ENCODE measurements at regions not wholly inside any gene's neighbourhood (a gene's known extent, or its start where the extent isn't known, plus 50 kb on each side); places are given as distances from the start of the nearest gene placed in this dataset.
"Not testable (repeated sequence)": the region's sequence is repeated elsewhere in the genome, so short reads cannot be mapped to it uniquely, and the experiment has no call there.

GRCh38 chr1:58836408-58836807 is 52.6 kb upstream of the JUN start:
- H3K27ac ChIP-seq (ENCODE audit: low read depth, low read length), result no peak overlapping the region
- 47 to 79% (median 52%) methylated on average over 3 of the region's 3 CpGs for WGBS, 3 donors

GRCh38 chr1:58837886-58838285 is 54.0 kb upstream of the JUN start:
- H3K27ac ChIP-seq (ENCODE audit: low read depth, low read length), result no peak overlapping the region

GRCh38 chr1:58839147-58839795 is 55.4 kb upstream of the JUN start:
- H3K27ac ChIP-seq (ENCODE audit: low read depth, low read length), result no peak overlapping the region
- WGBS, 3 donors, result 64 to 75% (median 68%) methylated on average over 5 of the region's 5 CpGs

GRCh38 chr1:58839846-58840835 is 56.3 kb upstream of the JUN start:
- WGBS, 3 donors, result 81 to 95% (median 95%) methylated on average over 5 of the region's 5 CpGs
- H3K27ac ChIP-seq (ENCODE audit: low read depth, low read length), result no peak overlapping the region

GRCh38 chr1:58841455-58841854 is 57.6 kb upstream of the JUN start:
- 81 to 91% (median 82%) methylated on average over 3 of the region's 3 CpGs for WGBS, 3 donors
- no peak overlapping the region for H3K27ac ChIP-seq (ENCODE audit: low read depth, low read length)

GRCh38 chr1:58842941-58843340 is 59.1 kb upstream of the JUN start:
- no peak overlapping the region for H3K27ac ChIP-seq (ENCODE audit: low read depth, low read length)
- WGBS, 3 donors, result 97 to 98% (median 98%) methylated on average over 2 of the region's 2 CpGs

GRCh38 chr1:58844176-58844575 is 60.3 kb upstream of the JUN start:
- WGBS, 3 donors, result 97 to 100% (median 99%) methylated on average over 1 of the region's 1 CpG

GRCh38 chr1:58845942-58846341 is 62.1 kb upstream of the JUN start:
- WGBS, 3 donors, result 80 to 94% (median 81%) methylated on average over 4 of the region's 4 CpGs
- no peak overlapping the region for H3K27ac ChIP-seq (ENCODE audit: low read depth, low read length)

More at GRCh38 chr1:58844176-58844575, 60.3 kb upstream of the JUN start:
- no peak overlapping the region for H3K27ac ChIP-seq (ENCODE audit: low read depth, low read length)

GRCh38 chr1:58848818-58849411 is 65.1 kb upstream of the JUN start:
- no peak overlapping the region for H3K27ac ChIP-seq (ENCODE audit: low read depth, low read length)
- WGBS, 3 donors, result 42 to 51% (median 49%) methylated on average over 9 of the region's 9 CpGs

- 87 to 100% (median 87%) methylated on average over 2 of the region's 2 CpGs for WGBS, 3 donors
These were observed 65.7 kb upstream of the JUN start for GRCh38 chr1:58849551-58849950.

GRCh38 chr1:58850636-58851035 is 66.8 kb upstream of the JUN start:
- no peak overlapping the region for H3K27ac ChIP-seq (ENCODE audit: low read depth, low read length)

More at GRCh38 chr1:58849551-58849950, 65.7 kb upstream of the JUN start:
- H3K27ac ChIP-seq (ENCODE audit: low read depth, low read length), result no peak overlapping the region

- H3K27ac ChIP-seq (ENCODE audit: low read depth, low read length), result no peak overlapping the region
- 85 to 90% (median 90%) methylated on average over 10 of the region's 10 CpGs for WGBS, 3 donors
These were observed 69.1 kb upstream of the JUN start for GRCh38 chr1:58852731-58853485.

- 30 to 56% (median 56%) methylated on average over 2 of the region's 2 CpGs for WGBS, 3 donors
- no peak overlapping the region for H3K27ac ChIP-seq (ENCODE audit: low read depth, low read length)
These were observed 70.7 kb upstream of the JUN start for GRCh38 chr1:58854576-58854975.

- H3K27ac ChIP-seq (ENCODE audit: low read depth, low read length), result no peak overlapping the region
- WGBS, 3 donors, result 51 to 75% (median 73%) methylated on average over 10 of the region's 10 CpGs
These were observed 71.7 kb upstream of the JUN start for GRCh38 chr1:58855274-58856165.

- 96 to 100% (median 100%) methylated on average over 1 of the region's 1 CpG for WGBS, 3 donors
- not testable (repeated sequence) for H3K27ac ChIP-seq (ENCODE audit: low read depth, low read length)
These were observed 72.4 kb upstream of the JUN start for GRCh38 chr1:58856281-58856680.

- H3K27ac ChIP-seq (ENCODE audit: low read depth, low read length), result no peak overlapping the region
- whole genome bisulfite sequencing, 3 donors, result 32 to 90% (median 80%) methylated on average over 3 of the region's 3 CpGs
These were observed 74.1 kb upstream of the JUN start for GRCh38 chr1:58857680-58858673.

All from adipose tissue (tissue), 3 donors.